HFF-Myc (cell line): ENCODE measurements at regions not wholly inside any gene's neighbourhood (a gene's known extent, or its start where the extent isn't known, plus 50 kb on each side); places are given as distances from the start of the nearest gene placed in this dataset.
A peak's percentile ranks its signal among the peaks of the same experiment; 100 is the strongest.

ENCODE experiments used
- DNase-seq: peaks from one replicate; pipeline ENCODE4 v3.0.0-alpha.2; 2011; ENCODE audit warnings: low read depth; ENCODE audit errors: extremely low read depth
- H3K4me3 ChIP-seq: replicated peaks from 2 replicates; pipeline ENCODE4 v1.5.1; 2011; ENCODE audit warnings: low read depth, mild to moderate bottlenecking, control low read depth, low read length
- TF ChIP-seq, protein P1 (sequence below): IDR thresholded peaks from 2 replicates; pipeline ENCODE4 v1.5.1; 2012; ENCODE audit warnings: mild to moderate bottlenecking, low read depth, low read length, control low read depth; ENCODE audit errors: missing control alignments

DNA sequence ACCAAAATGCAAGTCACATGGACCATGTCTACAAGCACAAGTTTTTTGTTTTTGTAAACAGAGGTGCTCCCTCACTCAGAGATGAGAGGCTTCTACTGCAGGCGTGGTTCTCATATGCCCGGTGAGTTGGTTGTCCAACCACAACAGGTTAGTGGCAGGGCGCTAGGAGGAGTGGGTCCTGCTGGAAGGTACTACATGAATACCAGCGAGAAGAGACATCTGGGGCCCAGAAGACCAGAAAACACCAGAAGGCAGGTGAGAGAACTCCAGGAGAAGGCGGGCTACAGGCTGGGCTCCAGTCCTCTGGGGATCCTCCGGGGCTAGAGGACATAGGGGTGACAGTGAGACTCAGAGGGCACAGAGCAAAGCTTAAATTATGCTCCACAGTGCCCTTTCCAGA, 366.5 kb downstream of the MATN1 start:
- no peak overlapping the region for H3K4me3 ChIP-seq
- no peak for DNase-seq
- TF ChIP-seq, protein P1, sequence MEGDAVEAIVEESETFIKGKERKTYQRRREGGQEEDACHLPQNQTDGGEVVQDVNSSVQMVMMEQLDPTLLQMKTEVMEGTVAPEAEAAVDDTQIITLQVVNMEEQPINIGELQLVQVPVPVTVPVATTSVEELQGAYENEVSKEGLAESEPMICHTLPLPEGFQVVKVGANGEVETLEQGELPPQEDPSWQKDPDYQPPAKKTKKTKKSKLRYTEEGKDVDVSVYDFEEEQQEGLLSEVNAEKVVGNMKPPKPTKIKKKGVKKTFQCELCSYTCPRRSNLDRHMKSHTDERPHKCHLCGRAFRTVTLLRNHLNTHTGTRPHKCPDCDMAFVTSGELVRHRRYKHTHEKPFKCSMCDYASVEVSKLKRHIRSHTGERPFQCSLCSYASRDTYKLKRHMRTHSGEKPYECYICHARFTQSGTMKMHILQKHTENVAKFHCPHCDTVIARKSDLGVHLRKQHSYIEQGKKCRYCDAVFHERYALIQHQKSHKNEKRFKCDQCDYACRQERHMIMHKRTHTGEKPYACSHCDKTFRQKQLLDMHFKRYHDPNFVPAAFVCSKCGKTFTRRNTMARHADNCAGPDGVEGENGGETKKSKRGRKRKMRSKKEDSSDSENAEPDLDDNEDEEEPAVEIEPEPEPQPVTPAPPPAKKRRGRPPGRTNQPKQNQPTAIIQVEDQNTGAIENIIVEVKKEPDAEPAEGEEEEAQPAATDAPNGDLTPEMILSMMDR, result no peak

- no peak for DNase-seq
- TF ChIP-seq, protein P1, result no peak
- no peak overlapping the region for H3K4me3 ChIP-seq
Observed at GRCh38 chr1:30354410-30354809, 369.0 kb downstream of the MATN1 start.

- TF ChIP-seq, protein P1, result peak; percentile 32
- no peak overlapping the region for H3K4me3 ChIP-seq
- no peak for DNase-seq
Observed at GRCh38 chr1:30353637-30354036, 369.7 kb downstream of the MATN1 start.

GRCh38 chr1:30348147-30348546, 375.2 kb downstream of the MATN1 start:
- no peak overlapping the region for H3K4me3 ChIP-seq
- DNase-seq, result no peak
- TF ChIP-seq, protein P1, result no peak

GRCh38 chr1:30345491-30346130, 377.8 kb downstream of the MATN1 start:
- DNase-seq, result no peak
- TF ChIP-seq, protein P1, result no peak

DNA sequence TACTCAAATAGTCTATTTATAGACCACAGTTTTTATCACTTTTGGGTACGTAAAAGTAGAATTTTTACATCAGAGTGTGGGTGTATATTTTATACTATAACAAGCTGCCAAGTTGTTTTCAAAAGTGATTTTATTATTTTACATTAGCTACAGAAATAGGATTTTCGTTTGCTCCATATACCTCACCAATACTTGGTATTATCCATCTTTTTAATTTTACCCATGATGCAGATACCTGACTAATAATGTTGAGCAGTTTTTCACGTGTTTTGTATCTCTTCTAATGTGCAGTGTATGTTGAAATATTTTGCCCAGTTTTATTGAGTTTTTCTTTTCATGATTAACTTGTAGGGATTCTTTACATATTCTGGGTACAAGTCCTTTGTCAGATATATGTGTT, 379.8 kb downstream of the MATN1 start:
- TF ChIP-seq, protein P1, result no peak
- DNase-seq, result no peak
- no peak overlapping the region for H3K4me3 ChIP-seq

More at GRCh38 chr1:30345491-30346130, 377.8 kb downstream of the MATN1 start:
- H3K4me3 ChIP-seq, result no peak overlapping the region
